ENCODE measurements at regions not wholly inside any gene's neighbourhood (a gene's known extent, or its start where the extent isn't known, plus 50 kb on each side); places are given as distances from the start of the nearest gene placed in this dataset.

DNA sequence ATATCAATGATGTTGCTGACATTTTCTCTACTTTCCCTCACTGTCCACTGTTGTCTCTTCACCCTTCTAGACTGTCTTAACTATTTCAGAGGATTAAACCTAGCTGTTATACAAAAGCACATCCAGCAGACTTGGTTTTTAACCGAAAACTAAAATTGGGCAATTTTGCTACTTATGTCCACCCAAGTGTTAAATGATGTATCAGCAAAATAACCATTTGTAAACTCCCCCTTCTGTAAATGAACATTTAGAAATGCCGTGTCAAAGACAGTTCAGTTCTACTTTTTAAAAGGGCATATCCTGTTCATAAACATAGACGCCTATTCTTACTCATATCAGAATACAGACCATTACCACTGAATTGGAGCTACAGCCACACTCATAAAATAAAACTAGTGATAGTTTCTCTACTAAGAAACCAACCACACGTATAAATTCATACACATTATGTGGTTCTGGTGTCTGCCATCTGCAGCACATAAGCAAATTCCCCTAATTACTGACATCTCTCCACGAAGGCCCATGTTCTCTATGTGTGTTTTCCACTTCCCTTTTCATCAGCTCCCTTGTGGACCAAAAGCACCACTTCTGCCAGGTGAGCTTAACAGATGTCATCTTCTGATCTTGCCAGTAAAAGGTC is 1091.8 kb downstream of the PCDH9 start:
- Histone ChIP-seq H3K27ac (ENCODE audit: control insufficient read depth, insufficient read depth) (no peak overlapping the region), H4K20me1 (ENCODE audit: control insufficient read depth, insufficient read depth) (no peaks in the 10 kb centered on the region)
- CTCF ChIA-PET, result interaction anchor here (0.7 to 1.0 kb wide), 2 partner anchors 9 to 26 kb away, joined by 3 read pairs; no protein-coding TSS in a partner anchor
- TF ChIP-seq NR2C1 (IDR thresholded peaks at IDR 0.05) (peak; percentile 8; the same call in 1 of the 2 replicates), CEBPB (IDR thresholded peaks at IDR 0.05; ENCODE audit: borderline replicate concordance in 1 of 2, low read depth in 2 of 2, low read length in 2 of 2) (no peak), EGR1 (IDR thresholded peaks at IDR 0.05; ENCODE audit: borderline replicate concordance in 1 of 2, low read depth in 2 of 2, low read length in 2 of 2) (no peak), DPF2 (IDR thresholded peaks at IDR 0.05) (peak; percentile 89), MYB (IDR thresholded peaks at IDR 0.05; ENCODE audit: borderline replicate concordance, low read depth, low read length) (no peak), POLR2AphosphoS2 (IDR thresholded peaks at IDR 0.05; ENCODE audit: low read depth, low read length) (no peak), JUND (IDR thresholded peaks at IDR 0.05; ENCODE audit: low read depth, low read length) (peak; percentile 55; the same call in 1 of the 2 replicates), CREM (IDR thresholded peaks at IDR 0.05; ENCODE audit: low read depth) (no peak), ATF7 (IDR thresholded peaks at IDR 0.05; ENCODE audit: low read depth) (peak; percentile 84; the same call in 1 of the 2 replicates), POU2F2 (IDR thresholded peaks at IDR 0.05; ENCODE audit: borderline replicate concordance, low read depth, low read length) (peak; percentile 87; the same call in 2 of the 3 replicates), HDAC2 (IDR thresholded peaks at IDR 0.05) (no peak)
- TF ChIP-seq, protein P1, sequence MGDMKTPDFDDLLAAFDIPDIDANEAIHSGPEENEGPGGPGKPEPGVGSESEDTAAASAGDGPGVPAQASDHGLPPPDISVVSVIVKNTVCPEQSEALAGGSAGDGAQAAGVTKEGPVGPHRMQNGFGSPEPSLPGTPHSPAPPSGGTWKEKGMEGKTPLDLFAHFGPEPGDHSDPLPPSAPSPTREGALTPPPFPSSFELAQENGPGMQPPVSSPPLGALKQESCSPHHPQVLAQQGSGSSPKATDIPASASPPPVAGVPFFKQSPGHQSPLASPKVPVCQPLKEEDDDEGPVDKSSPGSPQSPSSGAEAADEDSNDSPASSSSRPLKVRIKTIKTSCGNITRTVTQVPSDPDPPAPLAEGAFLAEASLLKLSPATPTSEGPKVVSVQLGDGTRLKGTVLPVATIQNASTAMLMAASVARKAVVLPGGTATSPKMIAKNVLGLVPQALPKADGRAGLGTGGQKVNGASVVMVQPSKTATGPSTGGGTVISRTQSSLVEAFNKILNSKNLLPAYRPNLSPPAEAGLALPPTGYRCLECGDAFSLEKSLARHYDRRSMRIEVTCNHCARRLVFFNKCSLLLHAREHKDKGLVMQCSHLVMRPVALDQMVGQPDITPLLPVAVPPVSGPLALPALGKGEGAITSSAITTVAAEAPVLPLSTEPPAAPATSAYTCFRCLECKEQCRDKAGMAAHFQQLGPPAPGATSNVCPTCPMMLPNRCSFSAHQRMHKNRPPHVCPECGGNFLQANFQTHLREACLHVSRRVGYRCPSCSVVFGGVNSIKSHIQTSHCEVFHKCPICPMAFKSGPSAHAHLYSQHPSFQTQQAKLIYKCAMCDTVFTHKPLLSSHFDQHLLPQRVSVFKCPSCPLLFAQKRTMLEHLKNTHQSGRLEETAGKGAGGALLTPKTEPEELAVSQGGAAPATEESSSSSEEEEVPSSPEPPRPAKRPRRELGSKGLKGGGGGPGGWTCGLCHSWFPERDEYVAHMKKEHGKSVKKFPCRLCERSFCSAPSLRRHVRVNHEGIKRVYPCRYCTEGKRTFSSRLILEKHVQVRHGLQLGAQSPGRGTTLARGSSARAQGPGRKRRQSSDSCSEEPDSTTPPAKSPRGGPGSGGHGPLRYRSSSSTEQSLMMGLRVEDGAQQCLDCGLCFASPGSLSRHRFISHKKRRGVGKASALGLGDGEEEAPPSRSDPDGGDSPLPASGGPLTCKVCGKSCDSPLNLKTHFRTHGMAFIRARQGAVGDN (IDR thresholded peaks at IDR 0.05), result no peak
- TF ChIP-seq, protein P2, sequence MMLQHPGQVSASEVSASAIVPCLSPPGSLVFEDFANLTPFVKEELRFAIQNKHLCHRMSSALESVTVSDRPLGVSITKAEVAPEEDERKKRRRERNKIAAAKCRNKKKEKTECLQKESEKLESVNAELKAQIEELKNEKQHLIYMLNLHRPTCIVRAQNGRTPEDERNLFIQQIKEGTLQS (IDR thresholded peaks at IDR 0.05; ENCODE audit: borderline replicate concordance, extremely low read depth, low read depth, low read length), result no peak
- TF ChIP-seq, protein P3, sequence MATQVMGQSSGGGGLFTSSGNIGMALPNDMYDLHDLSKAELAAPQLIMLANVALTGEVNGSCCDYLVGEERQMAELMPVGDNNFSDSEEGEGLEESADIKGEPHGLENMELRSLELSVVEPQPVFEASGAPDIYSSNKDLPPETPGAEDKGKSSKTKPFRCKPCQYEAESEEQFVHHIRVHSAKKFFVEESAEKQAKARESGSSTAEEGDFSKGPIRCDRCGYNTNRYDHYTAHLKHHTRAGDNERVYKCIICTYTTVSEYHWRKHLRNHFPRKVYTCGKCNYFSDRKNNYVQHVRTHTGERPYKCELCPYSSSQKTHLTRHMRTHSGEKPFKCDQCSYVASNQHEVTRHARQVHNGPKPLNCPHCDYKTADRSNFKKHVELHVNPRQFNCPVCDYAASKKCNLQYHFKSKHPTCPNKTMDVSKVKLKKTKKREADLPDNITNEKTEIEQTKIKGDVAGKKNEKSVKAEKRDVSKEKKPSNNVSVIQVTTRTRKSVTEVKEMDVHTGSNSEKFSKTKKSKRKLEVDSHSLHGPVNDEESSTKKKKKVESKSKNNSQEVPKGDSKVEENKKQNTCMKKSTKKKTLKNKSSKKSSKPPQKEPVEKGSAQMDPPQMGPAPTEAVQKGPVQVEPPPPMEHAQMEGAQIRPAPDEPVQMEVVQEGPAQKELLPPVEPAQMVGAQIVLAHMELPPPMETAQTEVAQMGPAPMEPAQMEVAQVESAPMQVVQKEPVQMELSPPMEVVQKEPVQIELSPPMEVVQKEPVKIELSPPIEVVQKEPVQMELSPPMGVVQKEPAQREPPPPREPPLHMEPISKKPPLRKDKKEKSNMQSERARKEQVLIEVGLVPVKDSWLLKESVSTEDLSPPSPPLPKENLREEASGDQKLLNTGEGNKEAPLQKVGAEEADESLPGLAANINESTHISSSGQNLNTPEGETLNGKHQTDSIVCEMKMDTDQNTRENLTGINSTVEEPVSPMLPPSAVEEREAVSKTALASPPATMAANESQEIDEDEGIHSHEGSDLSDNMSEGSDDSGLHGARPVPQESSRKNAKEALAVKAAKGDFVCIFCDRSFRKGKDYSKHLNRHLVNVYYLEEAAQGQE (IDR thresholded peaks at IDR 0.05; ENCODE audit: low read depth, low read length), result no peak

More for the DNA sequence above, 1091.8 kb downstream of the PCDH9 start:
- no peaks in the 10 kb centered on the region for H3K36me3 ChIP-seq (ENCODE audit: control insufficient read depth in 2 of 2, insufficient read depth in 2 of 2, low read length in 1 of 2)
- no TSS peak for BruUV-seq (replicated peaks)
- no peak overlapping the region for H3K4me2 ChIP-seq (ENCODE audit: control insufficient read depth, insufficient read depth)
- 0% methylated on average over 5 of the region's 5 CpGs for WGBS (ENCODE audit: insufficient coverage, insufficient replicate concordance, low lambda C conversion rate, missing lambda C conversion rate)
- H3K4me1 ChIP-seq (ENCODE audit: control insufficient read depth, insufficient read depth, low read length), result peaks cover 3% of the 10 kb centered on the region; the same call in 1 of the 2 replicates
- H3K9ac ChIP-seq (ENCODE audit: control insufficient read depth, insufficient read depth, low read length), result no peak overlapping the region
- peak; percentile 82 for DNase-seq (ENCODE audit: low read depth, low spot score)
- H3K4me3 ChIP-seq, result no peak overlapping the region
- SMC1A ChIA-PET (ENCODE audit: uncharacterized antibody, unreplicated experiment), result interaction anchor here (0.6 to 4.7 kb wide), 8 partner anchors 10 to 523 kb away, joined by 3 to 31 read pairs (median 5); no protein-coding TSS in a partner anchor
- POLR2A ChIA-PET, result interaction anchor here (1.0 to 1.4 kb wide), 2 partner anchors 9 to 21 kb away, joined by 4 read pairs; no protein-coding TSS in a partner anchor
- FAIRE-seq, result no peak
- H2AFZ ChIP-seq (ENCODE audit: control insufficient read depth, low read depth, low read length), result no peak overlapping the region
- in situ Hi-C loops (cut with MboI) (no loop called here), intact Hi-C loops (cut with micrococcal nuclease; ENCODE audit: unreplicated experiment) (loop anchor here (1.0 kb wide), 1 partner anchor 10 kb away; no protein-coding TSS in a partner anchor)
- peak; percentile 90 for ATAC-seq
- H3K79me2 ChIP-seq (ENCODE audit: control insufficient read depth, insufficient read depth, low read length), result no peaks in the 10 kb centered on the region
- no peaks in the 10 kb centered on the region for H3K27me3 ChIP-seq (replicated peaks in 1 of 2; ENCODE audit: control insufficient read depth in 2 of 2, insufficient read depth in 2 of 2, low read length in 1 of 2)
- RAD21 ChIA-PET (ENCODE audit: unreplicated experiment), result interaction anchor here (0.8 to 1.6 kb wide), 5 partner anchors 9 to 23 kb away, joined by 3 to 7 read pairs (median 3); no protein-coding TSS in a partner anchor
- H3K9me3 ChIP-seq (replicated peaks; ENCODE audit: control insufficient read depth, insufficient read depth, low read length), result no peaks in the 10 kb centered on the region
